Cerebellar cortex (tissue), 1 donor: ENCODE measurements at regions not wholly inside any gene's neighbourhood (a gene's known extent, or its start where the extent isn't known, plus 50 kb on each side); places are given as distances from the start of the nearest gene placed in this dataset.

Source experiments
- DNase-seq: peaks from one replicate; pipeline ENCODE4 v3.0.0-alpha.2; 2015; ENCODE audit warnings: low spot score

DNA sequence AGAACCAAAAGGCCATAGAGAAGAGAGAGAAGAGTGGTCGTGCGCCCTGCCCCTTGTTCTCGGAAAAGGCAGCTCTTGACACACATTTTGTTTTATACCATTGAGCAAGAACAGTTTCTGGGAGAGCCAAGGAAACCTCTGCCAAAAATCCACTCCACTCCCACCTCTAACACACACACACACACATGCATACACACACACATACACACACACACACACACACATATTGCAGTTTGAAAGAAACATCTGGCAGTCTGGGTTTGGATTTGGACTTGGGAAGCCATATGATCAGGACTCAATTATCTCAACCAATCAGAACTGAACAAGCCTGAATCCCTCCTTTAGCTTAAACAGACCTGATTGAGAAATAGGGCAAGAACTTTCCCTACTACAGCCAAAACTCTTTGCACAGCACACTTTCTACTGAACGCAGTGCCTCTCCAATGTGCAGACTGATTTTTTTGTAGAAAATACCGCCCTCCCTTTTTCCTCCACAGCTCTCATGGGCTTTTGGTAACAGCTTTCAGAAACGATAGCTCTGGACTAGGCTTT, 484.0 kb upstream of the ZWINT start:
- DNase-seq = no peak

DNA sequence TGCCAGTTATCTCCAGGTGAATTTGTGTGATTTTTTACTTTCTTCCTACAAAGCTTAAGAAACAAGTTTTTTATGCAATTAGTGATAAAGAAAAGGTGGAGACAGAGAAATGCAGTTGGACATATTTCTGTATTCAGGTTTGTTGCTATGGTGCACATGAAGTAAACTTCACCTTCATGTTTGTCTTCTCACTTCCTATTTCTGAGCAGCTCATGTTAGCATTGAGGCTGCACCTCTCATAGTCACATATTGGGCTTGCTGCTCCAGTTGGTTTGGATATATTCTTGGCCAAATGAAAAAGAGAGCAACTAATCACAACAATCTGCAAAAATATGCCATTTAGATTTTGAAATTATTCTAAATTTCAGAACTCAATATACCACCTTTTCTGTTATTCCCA, 475.6 kb upstream of the ZWINT start:
- DNase-seq = no peak

DNA sequence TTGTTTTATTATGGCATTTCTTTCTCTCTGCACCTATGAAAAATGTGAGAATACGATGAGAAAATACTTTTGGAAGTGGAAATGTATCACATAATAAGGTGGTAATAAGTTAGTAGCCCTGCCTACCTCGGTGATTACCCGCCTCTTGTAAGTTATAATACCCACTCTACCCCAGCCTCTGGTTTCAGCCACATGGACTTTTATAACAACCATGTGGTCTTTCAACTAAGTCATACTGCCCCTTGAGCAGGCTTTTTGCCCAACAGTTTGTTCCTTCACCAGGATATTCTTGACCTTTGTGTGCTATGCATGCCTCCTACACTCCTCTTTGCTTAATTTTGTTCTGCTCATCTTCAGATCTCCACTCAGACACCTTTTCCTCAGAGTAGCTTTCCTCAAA, 470.6 kb upstream of the ZWINT start:
- no peak for DNase-seq

DNA sequence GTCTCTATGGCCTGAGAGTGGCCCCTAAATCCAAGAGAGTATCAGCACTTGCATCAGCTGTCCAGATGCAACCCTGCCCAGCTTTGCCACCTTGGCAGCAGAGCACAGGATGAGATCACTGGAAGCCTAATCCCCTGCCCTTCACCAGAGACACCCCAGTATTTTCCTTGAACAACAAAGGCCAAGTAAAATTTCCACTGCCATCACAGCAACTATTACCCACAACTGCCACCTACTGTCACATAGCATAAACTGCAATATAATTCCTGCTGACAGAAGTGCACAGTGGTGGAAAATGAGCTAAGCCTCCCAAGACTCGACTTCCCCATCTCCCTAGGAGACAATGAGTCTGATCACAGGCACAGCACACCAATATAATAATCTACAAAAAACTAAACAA, 462.8 kb upstream of the ZWINT start:
- DNase-seq = peak; percentile 1

DNA sequence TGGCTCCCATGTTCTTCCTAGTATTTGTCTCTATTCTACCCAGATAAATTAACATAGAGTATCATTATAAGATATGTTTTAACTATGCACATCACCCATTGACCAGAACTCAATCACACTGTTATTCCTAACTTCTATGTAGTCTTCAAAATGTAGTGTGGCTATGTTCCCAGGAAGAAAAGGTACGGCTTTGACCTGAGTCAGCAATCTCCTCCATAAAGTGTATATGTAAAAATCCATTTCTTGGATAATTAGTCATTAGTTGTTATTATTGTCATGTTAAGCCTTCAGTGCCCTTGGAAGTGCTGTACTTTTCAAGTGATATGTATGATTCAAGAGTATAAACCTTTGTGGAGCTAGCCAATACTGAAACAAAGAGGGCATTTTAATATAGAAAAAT, 444.0 kb upstream of the ZWINT start:
- no peak for DNase-seq

DNA sequence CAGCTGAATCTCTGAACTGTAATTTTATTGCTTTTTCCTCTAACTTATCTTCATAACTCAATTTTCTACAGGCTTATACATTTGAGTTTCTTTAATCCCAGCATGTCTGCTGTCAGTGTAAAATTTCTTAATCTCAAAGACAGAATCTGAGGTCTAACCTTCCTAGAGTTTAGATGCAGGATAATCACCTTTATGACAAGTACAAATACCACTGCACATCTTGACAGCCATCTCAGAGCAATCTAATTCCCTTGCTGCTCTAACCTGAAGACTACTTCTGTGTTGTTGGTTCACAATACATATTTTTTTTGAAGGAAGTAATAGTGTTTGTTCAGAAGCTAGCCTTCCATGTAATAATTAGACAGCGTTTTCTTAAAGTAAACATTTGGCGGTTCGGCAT, 424.2 kb upstream of the ZWINT start:
- no peak for DNase-seq

DNA sequence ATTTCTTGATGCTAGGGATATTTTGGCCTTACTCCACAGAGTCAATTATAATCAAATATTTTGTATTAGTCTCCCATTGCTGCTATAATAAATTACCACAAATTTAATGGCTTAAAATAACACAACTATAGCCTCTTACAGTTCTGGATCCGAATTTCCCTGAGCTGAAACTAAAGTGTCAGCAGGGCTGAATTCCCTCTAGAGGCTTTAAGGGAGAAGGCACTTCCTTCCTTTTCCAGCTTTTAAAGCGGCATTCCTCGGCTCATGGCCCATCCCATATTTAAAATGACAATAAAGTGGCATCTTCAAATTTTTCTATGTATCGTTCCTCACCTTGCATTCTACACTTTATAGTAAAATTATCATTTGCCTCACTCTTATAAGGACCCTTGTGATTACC, 421.4 kb upstream of the ZWINT start:
- DNase-seq = no peak

DNA sequence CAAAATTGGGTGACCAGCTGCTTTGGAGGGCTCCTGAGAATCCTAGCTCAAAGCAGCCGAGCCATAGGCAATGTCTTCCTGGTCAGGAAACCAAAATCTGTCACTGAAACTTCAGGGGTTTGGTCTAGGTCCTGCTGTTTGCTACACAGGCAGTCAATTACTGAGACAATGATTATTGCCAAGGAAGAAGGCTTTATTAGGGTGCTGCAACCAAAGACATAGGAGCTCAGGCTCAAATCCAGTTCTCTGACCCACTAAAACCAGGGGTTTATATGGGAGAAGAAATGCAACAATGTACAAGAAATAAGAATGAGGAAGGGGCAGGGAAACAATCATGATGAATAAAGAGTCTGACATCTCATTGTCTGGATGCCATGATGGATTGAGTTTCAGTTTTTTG, 410.3 kb upstream of the ZWINT start:
- no peak for DNase-seq

DNA sequence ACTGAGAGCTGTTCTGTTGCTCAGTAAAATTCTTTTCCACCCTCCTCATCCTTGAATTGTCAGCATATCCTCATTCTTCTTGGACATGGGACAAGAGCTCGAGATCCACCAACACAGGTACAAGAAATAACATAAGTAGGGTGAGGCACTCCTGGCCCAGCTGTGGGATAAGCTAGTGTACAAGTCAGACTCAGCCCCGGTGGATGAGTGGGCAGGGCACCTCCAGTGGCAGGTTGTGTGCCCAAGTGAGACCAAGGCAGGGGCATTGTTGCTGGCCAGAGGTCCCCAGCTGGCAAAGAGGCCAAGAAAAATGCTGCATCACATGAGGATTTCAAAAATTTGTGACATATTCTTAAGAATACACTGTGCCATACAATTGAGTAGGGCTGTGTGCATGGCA, 402.0 kb upstream of the ZWINT start:
- DNase-seq = no peak

DNA sequence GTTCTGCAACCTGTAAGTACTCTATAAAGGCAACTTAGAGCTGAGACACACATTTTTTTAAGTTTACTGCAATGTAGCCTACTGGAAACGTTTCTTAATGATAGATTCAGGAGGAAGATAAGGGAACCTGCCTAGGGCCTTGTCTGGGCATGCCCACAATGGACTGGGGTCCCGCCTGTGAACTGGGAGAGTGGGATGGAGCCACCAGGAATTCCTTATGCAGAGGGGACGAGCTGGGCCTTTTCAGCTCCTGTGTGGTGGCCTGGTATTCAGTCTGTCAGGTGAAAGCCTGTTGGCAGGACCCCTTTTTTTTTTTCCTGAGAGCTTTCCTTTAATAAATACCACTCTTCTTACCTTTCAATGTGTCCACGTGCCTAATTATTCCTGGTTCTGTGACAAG, 384.4 kb upstream of the ZWINT start:
- no peak for DNase-seq

DNA sequence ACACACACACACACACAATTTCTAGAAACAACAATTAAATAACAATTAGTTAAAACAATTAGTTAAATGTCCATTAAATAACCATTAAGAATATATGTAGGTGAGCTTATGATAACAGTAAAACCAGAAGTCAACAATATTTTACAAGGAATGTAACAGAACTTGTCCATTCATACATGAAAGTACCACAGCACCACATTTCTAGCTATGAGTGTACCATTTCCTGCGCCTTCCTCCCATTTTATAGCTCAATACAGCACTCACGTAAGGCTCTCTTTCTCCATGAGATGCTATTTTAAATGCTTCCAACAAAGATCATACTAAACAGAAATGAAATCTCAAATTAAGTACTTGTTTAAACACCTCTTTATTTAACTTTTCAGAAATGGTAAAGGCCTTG, 367.3 kb upstream of the ZWINT start:
- DNase-seq = no peak

DNA sequence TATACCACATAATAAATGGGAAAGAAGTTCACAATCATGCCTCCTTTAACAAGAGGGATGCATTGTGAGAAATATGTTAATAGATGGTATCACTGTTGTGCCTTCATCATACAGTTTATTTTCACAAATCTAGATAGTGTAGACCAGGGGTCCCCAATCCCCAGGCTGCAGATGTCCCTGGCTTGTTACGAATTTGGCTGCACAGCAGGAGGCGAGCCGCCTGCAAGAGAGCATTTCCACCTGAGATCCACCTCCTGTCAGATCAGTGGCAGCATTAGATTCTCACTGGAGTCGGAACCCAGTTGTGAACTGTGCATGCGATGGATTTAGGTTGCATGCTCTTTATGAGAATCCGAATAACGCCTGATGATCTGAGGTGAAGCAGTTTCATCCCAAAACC, 361.9 kb upstream of the ZWINT start:
- DNase-seq = no peak

DNA sequence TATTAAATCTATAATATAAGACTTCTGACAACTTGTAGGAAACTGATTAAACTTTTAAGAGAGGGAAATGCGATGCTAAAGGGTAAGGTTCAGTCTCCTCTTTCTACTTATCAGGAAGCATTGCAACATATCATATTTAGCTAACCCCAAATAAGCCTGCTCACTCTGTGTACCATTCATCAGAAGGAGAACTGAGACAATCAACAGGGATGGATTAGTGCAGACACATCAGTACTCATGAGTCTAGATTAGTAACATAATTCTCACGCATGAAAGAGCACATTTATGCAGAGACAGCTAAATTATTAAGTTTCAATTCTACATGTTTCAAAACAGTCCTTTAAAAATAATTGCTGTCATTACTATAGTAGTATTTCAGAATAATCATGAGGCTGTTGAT, 354.2 kb upstream of the ZWINT start:
- DNase-seq = no peak

DNA sequence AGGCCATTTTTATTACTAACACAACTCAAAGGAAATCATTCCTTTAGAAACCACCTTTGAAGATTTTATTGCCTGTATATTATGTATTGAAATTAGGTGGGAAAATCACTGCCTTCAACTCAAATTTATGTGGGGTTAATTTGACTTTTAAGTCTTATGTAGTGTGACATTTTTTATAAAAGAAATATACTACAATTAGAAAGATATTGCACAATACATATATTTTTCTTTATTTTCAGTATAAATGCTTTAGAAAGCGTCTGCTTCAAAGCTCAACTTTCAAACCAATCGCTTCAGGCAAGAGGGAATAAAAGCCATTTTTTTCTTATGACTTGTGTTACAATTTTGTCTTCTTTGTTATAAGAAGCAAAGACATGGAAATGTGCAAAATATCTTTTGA, 337.4 kb upstream of the ZWINT start:
- DNase-seq = no peak

DNA sequence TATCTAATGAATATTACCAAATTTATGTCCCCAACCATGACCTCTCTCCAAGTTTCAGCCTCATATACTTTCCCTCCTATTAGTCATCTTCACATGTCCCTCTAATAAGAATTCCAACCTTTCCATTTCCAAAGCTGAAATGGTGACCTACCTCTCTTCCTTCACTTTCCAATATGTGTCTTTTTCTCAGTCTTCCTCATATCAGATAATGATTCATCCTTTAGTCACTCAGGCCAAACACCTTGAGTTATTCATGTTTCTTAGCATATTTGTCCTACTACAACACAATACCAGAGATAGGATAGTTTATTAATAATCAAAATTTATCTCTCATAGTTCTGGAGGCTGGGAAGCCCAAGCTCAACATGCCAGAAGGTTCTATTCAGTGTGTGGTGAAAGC, 318.5 kb upstream of the ZWINT start:
- DNase-seq = no peak

DNA sequence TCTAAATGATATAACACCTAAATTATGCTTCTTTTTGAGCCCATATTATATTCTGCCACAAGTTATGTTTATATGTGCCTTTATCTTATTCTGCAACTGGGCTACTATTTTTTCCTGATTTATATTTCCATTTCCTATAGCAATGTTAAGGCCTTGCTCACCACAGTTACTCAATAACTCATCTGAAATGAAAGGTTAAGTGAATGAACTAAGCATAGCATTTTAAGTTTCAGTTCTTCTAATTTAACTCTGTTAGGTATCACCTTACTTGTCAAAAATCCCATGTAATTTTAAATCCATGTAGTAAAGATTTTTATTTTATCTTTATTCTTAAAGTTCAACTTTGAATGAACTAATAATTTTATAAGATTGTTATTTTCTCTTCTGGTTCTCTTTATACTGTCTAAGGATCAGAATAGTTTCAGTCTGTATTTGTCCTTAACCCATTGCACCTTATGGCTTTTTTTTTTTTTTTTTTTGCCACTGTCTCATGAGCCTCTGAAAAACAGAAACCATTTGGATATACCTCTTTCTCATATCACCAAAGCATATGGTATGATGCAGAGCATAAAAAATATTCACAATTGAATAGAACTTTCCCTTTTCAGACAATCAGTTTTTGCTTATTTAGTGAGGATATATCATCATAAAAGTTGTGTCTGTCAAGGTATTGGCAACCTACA, 301.8 kb upstream of the ZWINT start:
- DNase-seq = no peak

DNA sequence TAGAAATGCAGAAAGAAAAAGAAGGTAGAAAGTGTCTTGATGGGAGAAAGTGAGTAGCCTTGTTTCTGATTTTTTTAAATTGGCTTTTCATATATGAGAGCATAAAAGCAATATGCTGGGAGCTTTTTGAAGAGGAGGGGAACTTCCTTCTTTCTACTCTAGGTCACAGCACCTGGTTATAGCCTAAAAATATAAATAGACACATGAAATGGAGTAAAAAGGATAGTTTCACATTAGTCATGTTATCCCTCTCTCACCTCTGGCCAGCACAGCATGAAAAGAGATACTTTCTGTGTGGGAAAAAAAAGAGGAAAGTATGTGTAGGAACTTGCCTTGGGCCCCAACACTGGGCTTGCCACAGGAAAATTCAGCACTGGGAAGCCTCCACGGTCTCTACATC, 292.2 kb upstream of the ZWINT start:
- DNase-seq = no peak

DNA sequence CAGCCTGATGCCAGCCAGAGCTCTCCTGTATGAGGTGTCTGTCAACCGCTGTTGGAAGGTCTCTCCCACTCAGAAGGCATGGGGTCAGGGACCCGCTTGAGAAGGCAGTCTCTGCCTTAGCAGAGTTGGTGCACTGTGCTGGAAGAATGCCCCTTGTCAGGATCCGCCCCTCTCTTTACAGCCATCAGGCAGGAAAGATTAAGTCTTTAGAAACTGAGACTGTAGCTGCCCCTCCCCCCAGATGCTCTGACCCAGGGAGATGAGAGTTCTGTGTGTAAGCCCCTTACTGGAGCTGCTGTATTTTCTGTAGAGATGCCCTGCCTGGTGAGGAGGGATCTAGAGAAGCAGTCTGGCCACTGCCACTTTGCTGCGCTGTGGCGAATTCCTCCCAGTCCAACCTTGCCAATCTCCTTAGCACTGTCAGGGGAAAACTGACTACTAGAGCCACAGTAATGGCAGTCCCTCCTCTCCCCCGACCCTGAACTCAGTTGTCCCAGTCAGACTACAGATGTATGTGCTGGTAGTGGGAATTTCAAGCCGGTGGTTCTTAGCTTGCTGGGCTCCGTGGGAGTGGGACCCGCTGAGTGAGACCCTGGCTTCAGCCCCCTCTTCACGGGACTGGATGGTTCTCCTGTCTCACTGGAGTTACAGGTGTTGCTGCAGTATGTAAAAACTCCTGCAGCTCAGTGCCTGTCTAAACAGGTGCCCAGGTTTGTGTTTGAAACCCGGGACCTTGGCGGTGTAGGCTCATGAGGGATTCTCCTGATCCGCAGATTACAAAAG, 285.5 kb upstream of the ZWINT start:
- no peak for DNase-seq

DNA sequence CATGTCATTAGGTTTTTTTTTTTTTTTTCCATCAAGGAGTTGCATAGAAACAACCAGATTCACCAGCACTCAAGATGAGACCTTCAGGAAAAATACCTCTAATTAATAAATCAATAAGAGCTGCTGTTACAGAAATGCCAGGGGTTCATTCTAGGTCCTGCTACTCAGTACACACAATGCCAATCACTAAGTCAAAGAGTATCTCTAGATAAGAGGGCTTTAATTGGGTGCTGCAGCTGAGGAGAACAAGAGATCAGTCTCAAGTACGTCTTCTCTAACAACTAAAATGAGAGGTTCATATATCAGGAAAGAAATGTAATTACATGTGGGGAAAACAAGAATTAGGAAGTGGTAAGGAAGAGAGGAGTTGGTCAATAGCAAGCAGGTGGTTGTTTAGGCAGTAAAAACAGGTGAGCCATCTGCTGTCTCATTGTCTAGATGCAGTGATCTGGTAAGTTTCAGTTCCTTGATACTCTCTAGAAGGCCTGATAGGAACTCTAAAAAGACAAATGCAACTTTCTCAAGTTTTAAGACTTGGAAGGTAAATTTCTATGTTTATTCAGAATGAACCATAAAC, 272.9 kb upstream of the ZWINT start:
- no peak for DNase-seq

DNA sequence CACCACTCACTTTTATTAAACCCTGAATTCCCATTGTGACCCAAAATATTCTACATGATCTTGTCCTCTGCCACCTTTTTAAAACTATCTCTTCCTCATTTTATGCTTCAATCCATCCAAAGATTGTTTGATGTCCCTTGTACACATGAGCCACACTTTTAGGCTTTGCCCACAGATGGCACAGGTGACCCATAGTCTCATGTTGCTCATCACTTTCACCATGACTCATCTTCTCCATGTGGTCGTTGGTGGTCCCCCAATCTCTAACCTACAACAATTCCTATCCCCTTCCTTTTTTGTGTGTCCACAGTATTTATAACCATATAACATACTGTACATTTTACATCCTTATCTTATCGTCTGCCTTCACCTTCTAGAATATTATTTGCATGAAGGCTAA, 271.5 kb upstream of the ZWINT start:
- DNase-seq = no peak

DNA sequence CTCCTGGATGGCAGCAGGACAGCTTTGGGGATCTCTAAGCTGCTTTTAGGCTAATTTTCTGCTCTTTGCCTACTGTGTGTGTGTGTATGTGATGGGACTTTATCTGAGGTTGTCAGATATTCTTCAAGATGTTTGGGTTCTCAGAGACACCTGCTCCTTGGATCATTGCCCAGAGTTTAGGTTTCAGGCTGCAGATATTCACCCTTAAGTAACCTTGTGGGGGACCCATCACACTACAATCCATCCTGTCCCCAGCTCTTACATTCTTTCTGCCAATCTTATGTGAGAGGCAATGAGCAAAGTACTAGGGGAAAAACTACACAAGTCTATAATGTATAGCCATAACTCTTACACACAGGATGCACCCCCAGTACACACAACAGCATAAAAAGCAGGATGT, 263.0 kb upstream of the ZWINT start:
- no peak for DNase-seq

DNA sequence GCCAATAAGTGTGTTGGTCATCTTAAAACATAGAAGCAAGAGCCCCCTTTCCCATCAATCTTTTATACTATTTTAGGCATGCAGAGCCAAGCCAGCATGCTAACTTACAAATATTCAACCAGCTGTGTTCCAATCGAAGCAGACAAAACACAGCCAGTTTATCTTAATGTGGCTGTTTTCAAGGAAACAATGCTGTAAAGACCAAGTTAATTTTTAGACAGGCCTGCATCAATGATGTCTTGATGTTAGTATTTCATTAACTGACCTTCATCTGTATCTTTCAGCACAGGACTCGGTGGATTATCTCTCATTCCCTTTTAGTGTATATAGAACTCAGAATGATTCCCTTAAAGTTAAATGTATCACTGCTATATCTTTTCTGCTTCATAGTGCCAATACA, 262.0 kb upstream of the ZWINT start:
- DNase-seq = no peak

DNA sequence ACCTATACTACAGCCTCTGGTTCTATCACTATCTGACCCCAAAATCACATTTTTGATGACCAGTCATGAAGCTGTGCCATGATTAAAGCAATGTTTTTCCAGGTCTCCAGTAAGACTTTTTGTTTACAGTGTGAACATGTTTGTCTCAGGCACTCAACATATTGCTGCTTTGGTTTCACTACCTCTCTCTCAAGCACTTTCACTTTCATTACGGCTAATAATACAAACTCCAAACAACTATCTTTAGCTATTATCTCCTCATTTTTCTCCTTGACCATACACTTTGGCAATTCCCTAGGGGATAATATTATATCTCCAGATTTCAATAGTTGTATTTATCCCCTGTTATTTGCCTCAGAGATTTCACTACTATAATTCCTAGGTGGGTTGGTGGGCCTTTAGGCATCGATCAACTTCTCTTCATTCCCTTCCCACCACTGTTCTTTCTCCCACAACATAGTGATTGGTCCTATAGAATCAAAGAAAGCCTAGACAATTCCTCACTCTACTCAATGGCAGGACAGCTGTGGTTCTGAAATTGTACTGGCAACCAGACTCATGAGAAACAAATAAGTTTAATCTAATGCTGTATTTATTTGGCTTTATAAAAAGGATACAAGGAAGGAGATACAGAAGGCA, 261.4 kb upstream of the ZWINT start:
- no peak for DNase-seq
